ENCODE measurements at regions not wholly inside any gene's neighbourhood (a gene's known extent, or its start where the extent isn't known, plus 50 kb on each side); places are given as distances from the start of the nearest gene placed in this dataset.

GRCh38 chr6:168385858-168386735 is 54.9 kb upstream of the SMOC2 start:
- Histone ChIP-seq H3K14ac (ENCODE audit: insufficient read length) (no peak overlapping the region), H3K4me3 (ENCODE audit: extremely low read depth in 1 of 4, insufficient read depth in 2 of 4, low read depth in 3 of 4, low read length in 4 of 4) (no peak overlapping the region), H3K4ac (replicated peaks; ENCODE audit: insufficient read length, low read depth, low read length) (no peak overlapping the region), H2AK5ac (ENCODE audit: low read depth, low read length) (no peak overlapping the region), H2BK120ac (replicated peaks; ENCODE audit: low read depth, low read length) (no peak overlapping the region), H4K8ac (ENCODE audit: extremely low read depth, insufficient read depth, low read length) (no peak overlapping the region), H3K4me2 (ENCODE audit: insufficient read depth in 1 of 2, low read depth in 2 of 2, low read length in 2 of 2) (no peak overlapping the region), H2BK15ac (ENCODE audit: low read length) (no peak overlapping the region), H4K91ac (replicated peaks; ENCODE audit: insufficient read length, low read length) (no peak overlapping the region), H4K5ac (ENCODE audit: insufficient read length, low read depth, low read length) (no peak overlapping the region), H3K18ac (ENCODE audit: extremely low read depth, low read length) (no peak overlapping the region), H3K23ac (ENCODE audit: insufficient read length) (no peak overlapping the region), H3K56ac (replicated peaks; ENCODE audit: insufficient read length, low read depth, low read length) (no peak overlapping the region), H4K20me1 (replicated peaks in 1 of 2; ENCODE audit: control insufficient read depth in 1 of 2, insufficient read depth in 2 of 2, low read length in 2 of 2) (peaks cover 0 to 7% of the 10 kb centered on the region in 2 experiments), H3K4me1 (replicated peaks in 1 of 4; ENCODE audit: control insufficient read depth in 3 of 4, insufficient read depth in 4 of 4, low read length in 3 of 4) (peaks cover 0 to 3% (median 1%) of the 10 kb centered on the region in 4 experiments; a peak in 2 of 7 replicates), H3K9ac (replicated peaks in 1 of 4; ENCODE audit: extremely low read depth in 1 of 4, low read depth in 3 of 4, low read length in 3 of 4) (no peak overlapping the region), H2BK20ac (ENCODE audit: low read length) (no peak overlapping the region), H3K79me2 (ENCODE audit: control insufficient read depth in 1 of 2, insufficient read depth in 2 of 2, low read length in 2 of 2) (no peaks in the 10 kb centered on the region), H3K36me3 (ENCODE audit: control insufficient read depth in 2 of 4, insufficient read depth in 4 of 4, low read length in 3 of 4) (no peaks in the 10 kb centered on the region; a peak in 1 of 8 replicates), H3K23me2 (ENCODE audit: low read depth, low read length) (no peaks in the 10 kb centered on the region; the same call in 1 of the 2 replicates), H3K9me3 (ENCODE audit: insufficient read depth in 2 of 2, low read depth in 1 of 2, low read length in 1 of 2) (peaks cover 8 to 10% of the 10 kb centered on the region in 2 experiments), H2AFZ (ENCODE audit: low read length) (no peak overlapping the region; the same call in 1 of the 2 replicates), H3K27me3 (replicated peaks in 1 of 4; ENCODE audit: control insufficient read depth in 3 of 4, extremely low read depth in 1 of 4, insufficient read depth in 3 of 4, low read length in 3 of 4) (no peaks in the 10 kb centered on the region), H3K79me1 (ENCODE audit: low read depth, low read length) (no peaks in the 10 kb centered on the region), H2BK12ac (ENCODE audit: low read depth, low read length) (no peak overlapping the region), H3K27ac (ENCODE audit: low read depth, low read length) (no peak overlapping the region), H2BK5ac (ENCODE audit: low read depth, low read length) (no peak overlapping the region)
- ChIA-PET CTCF (ENCODE audit: partially characterized antibody) (interaction anchor here (1.0 to 1.3 kb wide), 4 partner anchors 9 to 184 kb away, joined by 3 to 5 read pairs (median 3); no protein-coding TSS in a partner anchor), POLR2A (ENCODE audit: partially characterized antibody) (no interaction called here)
- DNase-seq (ENCODE audit: low read depth in 1 of 2, low spot score in 2 of 2) (no peak), FAIRE-seq (no peak)
- WGBS, 2 experiments (ENCODE audit: extremely low coverage in 1 of 2, insufficient coverage in 1 of 2, insufficient read length in 1 of 2, insufficient replicate concordance in 2 of 2, low coverage in 1 of 2, low lambda C conversion rate in 2 of 2, missing lambda C conversion rate in 1 of 2) = 88% methylated on average over 9 of the region's 9 CpGs; no CpG with 5 or more reads in 1 of the 2 experiments
- TF ChIP-seq ZNF274 (IDR thresholded peaks at IDR 0.05; ENCODE audit: borderline replicate concordance, extremely low read depth, low read length) = no peak
- no peak for TF ChIP-seq PHF8 (conservative IDR thresholded peaks at IDR 0.05; ENCODE audit: low read depth, low read length)
- no peak for TF ChIP-seq RXRA (IDR thresholded peaks at IDR 0.05; ENCODE audit: insufficient read depth, low read depth, low read length)
